HEK293T (cell line): ENCODE measurements at regions not wholly inside any gene's neighbourhood (a gene's known extent, or its start where the extent isn't known, plus 50 kb on each side); places are given as distances from the start of the nearest gene placed in this dataset.

Experiments
- ARNT ChIP-seq: fragments of 450-650 bp; IDR thresholded peaks from 2 replicates; pipeline ENCODE4 v1.6.1; 2017; ENCODE audit warnings: mild to moderate bottlenecking
- FOXA1 ChIP-seq: fragments of 450-650 bp; IDR thresholded peaks from 2 replicates; pipeline ENCODE4 v1.6.1; 2016; ENCODE audit warnings: mild to moderate bottlenecking
- FOXK2 ChIP-seq: fragments of 450-650 bp; IDR thresholded peaks from 2 replicates; pipeline ENCODE4 v1.6.1; 2016; ENCODE audit warnings: mild to moderate bottlenecking
- FOXM1 ChIP-seq: fragments of 450-650 bp; IDR thresholded peaks from 2 replicates; pipeline ENCODE4 v1.6.1; 2017; ENCODE audit warnings: mild to moderate bottlenecking, borderline replicate concordance
- L3MBTL2 ChIP-seq: fragments of 450-650 bp; conservative IDR thresholded peaks from 2 replicates; pipeline ENCODE4 v1.6.1; 2016; ENCODE audit warnings: mild to moderate bottlenecking
- LEF1 ChIP-seq: fragments of 450-650 bp; IDR thresholded peaks from 2 replicates; pipeline ENCODE4 v1.6.1; 2017; ENCODE audit warnings: mild to moderate bottlenecking, borderline replicate concordance
- SUZ12 ChIP-seq: fragments of 450-650 bp; IDR thresholded peaks from 2 replicates; pipeline ENCODE4 v1.6.1; 2016; ENCODE audit warnings: mild to moderate bottlenecking
- TARDBP ChIP-seq: fragments of 450-650 bp; IDR thresholded peaks from 2 replicates; pipeline ENCODE4 v1.6.1; 2016
- ZNF384 ChIP-seq: fragments of 450-650 bp; IDR thresholded peaks from 2 replicates; pipeline ENCODE4 v1.6.1; 2016
- TF ChIP-seq, protein P1 (sequence below): fragments of 450-650 bp; IDR thresholded peaks from 2 replicates; pipeline ENCODE4 v1.6.1; 2016

DNA sequence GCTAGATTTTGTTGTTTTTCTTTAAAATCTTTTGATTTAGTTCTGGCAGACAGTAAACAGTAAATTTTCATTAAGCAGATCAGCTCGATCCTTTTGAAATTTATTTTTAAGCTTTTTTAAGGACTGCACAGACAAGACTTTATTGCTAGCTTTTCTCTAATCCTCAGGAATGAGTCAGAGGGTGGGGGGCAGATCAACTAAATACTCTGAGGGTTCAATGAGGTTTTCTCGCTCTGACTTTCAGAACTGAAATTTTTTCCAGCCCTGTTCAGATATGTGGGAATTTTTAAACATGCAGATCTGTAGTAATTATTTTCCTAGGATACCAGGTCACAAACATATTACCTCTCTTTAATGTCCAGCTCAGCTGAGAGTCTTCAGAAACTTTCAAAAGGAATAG is 977.2 kb downstream of the CDH11 start:
- no peak for TF ChIP-seq L3MBTL2
- no peak for TF ChIP-seq FOXK2
- no peak for TF ChIP-seq ARNT
- no peak for TF ChIP-seq TARDBP
- TF ChIP-seq, protein P1, sequence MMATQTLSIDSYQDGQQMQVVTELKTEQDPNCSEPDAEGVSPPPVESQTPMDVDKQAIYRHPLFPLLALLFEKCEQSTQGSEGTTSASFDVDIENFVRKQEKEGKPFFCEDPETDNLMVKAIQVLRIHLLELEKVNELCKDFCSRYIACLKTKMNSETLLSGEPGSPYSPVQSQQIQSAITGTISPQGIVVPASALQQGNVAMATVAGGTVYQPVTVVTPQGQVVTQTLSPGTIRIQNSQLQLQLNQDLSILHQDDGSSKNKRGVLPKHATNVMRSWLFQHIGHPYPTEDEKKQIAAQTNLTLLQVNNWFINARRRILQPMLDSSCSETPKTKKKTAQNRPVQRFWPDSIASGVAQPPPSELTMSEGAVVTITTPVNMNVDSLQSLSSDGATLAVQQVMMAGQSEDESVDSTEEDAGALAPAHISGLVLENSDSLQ, result no peak
- no peak for TF ChIP-seq FOXM1
- no peak for TF ChIP-seq ZNF384
- no peak for TF ChIP-seq LEF1
- no peak for TF ChIP-seq SUZ12
- no peak for TF ChIP-seq FOXA1
